ENCODE measurements at regions not wholly inside any gene's neighbourhood (a gene's known extent, or its start where the extent isn't known, plus 50 kb on each side); places are given as distances from the start of the nearest gene placed in this dataset.

- TF ChIP-seq ZNF384 (IDR thresholded peaks at IDR 0.05) (no peak), FOXK2 (IDR thresholded peaks at IDR 0.05) (no peak), SP1 (IDR thresholded peaks at IDR 0.05) (no peak), SUZ12 (IDR thresholded peaks at IDR 0.05) (no peak)
These were observed 52.9 kb upstream of the CDH18 start for GRCh38 chr5:20040901-20041300.
